Liver (tissue), 8 donors: ENCODE measurements at regions not wholly inside any gene's neighbourhood (a gene's known extent, or its start where the extent isn't known, plus 50 kb on each side); places are given as distances from the start of the nearest gene placed in this dataset.

Experiments used
- DNase-seq: peaks from one replicate; pipeline ENCODE4 v3.0.0-alpha.2; 2017; ENCODE audit warnings: low spot score
- H3K27ac ChIP-seq, 2 donors: one replicate each; pipeline ENCODE4 v1.7.0; 2013; ENCODE audit warnings: inconsistent platforms in 2 of 2, low read length in 2 of 2, control low read depth in 1 of 2, low read depth in 1 of 2, mild to moderate bottlenecking in 1 of 2
- H3K27me3 ChIP-seq, 4 donors: one replicate each; pipeline versions ENCODE4 v1.6.1 to v1.7.0; 2013; ENCODE audit warnings: low read length in 3 of 4, inconsistent platforms in 1 of 4, mild to moderate bottlenecking in 1 of 4, moderate library complexity in 1 of 4; ENCODE audit not compliant: control insufficient read depth in 4 of 4, insufficient read depth in 4 of 4
- H3K36me3 ChIP-seq, 4 donors: one replicate each; pipeline versions ENCODE4 v1.6.1 to v1.7.0; 2013; ENCODE audit warnings: low read length in 3 of 4, mild to moderate bottlenecking in 3 of 4, low read depth in 1 of 4, moderate library complexity in 1 of 4; ENCODE audit not compliant: control insufficient read depth in 4 of 4, insufficient read depth in 3 of 4
- H3K4me1 ChIP-seq, 4 donors: one replicate each; pipeline versions ENCODE4 v1.6.1 to v1.7.0; 2013; ENCODE audit warnings: low read length in 3 of 4, mild to moderate bottlenecking in 3 of 4, moderate library complexity in 1 of 4; ENCODE audit not compliant: control insufficient read depth in 4 of 4, insufficient read depth in 4 of 4
- H3K4me3 ChIP-seq, 3 donors: one replicate each; pipeline versions ENCODE4 v1.6.1 to v1.7.0; 2013; ENCODE audit warnings: low read length in 3 of 3, control low read depth in 1 of 3, low read depth in 1 of 3, mild to moderate bottlenecking in 1 of 3
- H3K9ac ChIP-seq, 2 donors: one replicate each; pipeline ENCODE4 v1.7.0; 2013; ENCODE audit warnings: low read length in 2 of 2, mild to moderate bottlenecking in 2 of 2, moderate library complexity in 2 of 2, control low read depth in 1 of 2, low read depth in 1 of 2
- H3K9me3 ChIP-seq, 4 donors: one replicate each; pipeline versions ENCODE4 v1.6.1 to v1.7.0; 2013; ENCODE audit warnings: low read length in 3 of 4; ENCODE audit not compliant: control insufficient read depth in 4 of 4
- EGR1 ChIP-seq, 2 donors: IDR thresholded peaks; 2 replicates each; pipeline ENCODE4 v1.6.1; 2016 to 2018; ENCODE audit warnings: antibody characterized with exemption in 2 of 2, low read depth in 2 of 2
- FOXA1 ChIP-seq: IDR thresholded peaks from 2 replicates; pipeline ENCODE4 v1.6.1; 2016; ENCODE audit warnings: antibody characterized with exemption
- GABPA ChIP-seq, 2 donors: IDR thresholded peaks in 1 of 2; conservative IDR thresholded peaks in 1 of 2; 2 replicates each; pipeline ENCODE4 v1.6.1; 2016; ENCODE audit warnings: antibody characterized with exemption in 2 of 2, mild to moderate bottlenecking in 1 of 2, moderate library complexity in 1 of 2
- HNF4A ChIP-seq, 2 donors: conservative IDR thresholded peaks; 2 replicates each; pipeline ENCODE4 v1.6.1; 2016; ENCODE audit warnings: antibody characterized with exemption in 2 of 2, mild to moderate bottlenecking in 2 of 2
- HNF4G ChIP-seq: IDR thresholded peaks from 2 replicates; pipeline ENCODE4 v1.6.1; 2016; ENCODE audit warnings: antibody characterized with exemption
- JUND ChIP-seq, 2 donors: IDR thresholded peaks; 2 replicates each; pipeline ENCODE4 v1.6.1; 2016; ENCODE audit warnings: antibody characterized with exemption in 2 of 2
- NR2F2 ChIP-seq: IDR thresholded peaks from 2 replicates; pipeline ENCODE4 v1.6.1; 2016; ENCODE audit warnings: antibody characterized with exemption
- RAD21 ChIP-seq, 2 donors: IDR thresholded peaks; 2 replicates each; pipeline ENCODE4 v1.6.1; 2016; ENCODE audit warnings: antibody characterized with exemption in 2 of 2, mild to moderate bottlenecking in 2 of 2
- RXRA ChIP-seq, 2 donors: IDR thresholded peaks; 2 replicates each; pipeline ENCODE4 v1.6.1; 2017 to 2018; ENCODE audit warnings: antibody characterized with exemption in 2 of 2, mild to moderate bottlenecking in 1 of 2
- SP1 ChIP-seq: IDR thresholded peaks from 2 replicates; pipeline ENCODE4 v1.6.1; 2018; ENCODE audit warnings: antibody characterized with exemption, mild to moderate bottlenecking
- YY1 ChIP-seq: IDR thresholded peaks from 2 replicates; pipeline ENCODE4 v1.6.1; 2016; ENCODE audit warnings: antibody characterized with exemption, mild to moderate bottlenecking
- WGBS: extraction: QIAGEN DNeasy Blood & Tissue Kit; methylation state at CpG from one replicate; pipeline ENCODE4 v1.1.7; 2013; 5-methylcytosine and 5-hydroxymethylcytosine counted together
- TF ChIP-seq, protein P1 (sequence below): IDR thresholded peaks from 2 replicates; pipeline ENCODE4 v1.6.1; 2016; ENCODE audit warnings: antibody characterized with exemption
- TF ChIP-seq, protein P2 (sequence below): IDR thresholded peaks from 2 replicates; pipeline ENCODE4 v1.6.1; 2016; ENCODE audit warnings: antibody characterized with exemption, mild to moderate bottlenecking
- TF ChIP-seq, protein P3 (sequence below): IDR thresholded peaks from 2 replicates; pipeline ENCODE4 v1.6.1; 2016; ENCODE audit warnings: antibody characterized with exemption
- TF ChIP-seq, protein P4 (sequence below): fragments of 150-350 bp; IDR thresholded peaks from 2 replicates; pipeline ENCODE4 v1.5.1; 2017; ENCODE audit warnings: improper control_type of control experiment, low read depth, low read length; ENCODE audit not compliant: missing input control
- TF ChIP-seq, protein P5 (sequence below): IDR thresholded peaks from 2 replicates; pipeline ENCODE4 v1.6.1; 2016; ENCODE audit warnings: antibody characterized with exemption
- donor health status: healthy.
- donor health status: healthy.
- donor health status: healthy.
- donor health status: healthy.
- donor health status: healthy.

DNA sequence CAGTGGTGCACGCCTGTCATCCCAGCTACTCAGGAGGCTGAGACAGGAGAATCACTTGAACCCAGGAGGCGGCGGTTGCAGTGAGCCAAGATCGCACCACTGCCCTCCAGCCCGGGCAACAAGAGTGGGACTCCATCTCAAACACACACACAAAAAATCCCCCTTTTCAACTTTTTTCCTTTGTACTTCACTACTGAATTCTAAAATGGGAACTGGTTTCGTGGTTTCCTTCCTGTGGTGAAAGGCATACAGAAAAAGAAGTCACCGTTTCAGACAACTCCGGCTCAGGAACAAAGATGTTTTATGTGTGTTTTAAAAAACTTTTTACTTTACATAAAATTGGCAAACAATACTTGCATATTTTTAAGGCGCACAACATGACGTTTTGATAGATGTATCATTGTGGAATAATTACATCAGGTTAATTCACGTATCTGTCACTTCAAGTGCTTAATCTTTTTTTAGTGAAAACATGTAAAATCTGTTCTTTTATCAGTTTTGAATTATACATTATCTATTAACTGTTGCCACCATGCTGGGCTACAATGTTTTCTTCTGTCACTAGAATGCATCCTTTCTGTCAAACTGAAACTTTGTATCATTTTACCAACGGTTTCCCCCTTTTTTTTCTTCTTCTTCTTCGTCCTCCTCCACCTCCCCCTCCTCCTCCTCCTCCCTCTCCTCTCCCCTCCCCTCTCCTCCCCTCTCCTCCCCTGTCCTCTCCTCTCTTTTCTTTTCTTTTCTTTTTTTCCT is 186.0 kb downstream of the CRLF2 start (continued):
- TF ChIP-seq, protein P1, sequence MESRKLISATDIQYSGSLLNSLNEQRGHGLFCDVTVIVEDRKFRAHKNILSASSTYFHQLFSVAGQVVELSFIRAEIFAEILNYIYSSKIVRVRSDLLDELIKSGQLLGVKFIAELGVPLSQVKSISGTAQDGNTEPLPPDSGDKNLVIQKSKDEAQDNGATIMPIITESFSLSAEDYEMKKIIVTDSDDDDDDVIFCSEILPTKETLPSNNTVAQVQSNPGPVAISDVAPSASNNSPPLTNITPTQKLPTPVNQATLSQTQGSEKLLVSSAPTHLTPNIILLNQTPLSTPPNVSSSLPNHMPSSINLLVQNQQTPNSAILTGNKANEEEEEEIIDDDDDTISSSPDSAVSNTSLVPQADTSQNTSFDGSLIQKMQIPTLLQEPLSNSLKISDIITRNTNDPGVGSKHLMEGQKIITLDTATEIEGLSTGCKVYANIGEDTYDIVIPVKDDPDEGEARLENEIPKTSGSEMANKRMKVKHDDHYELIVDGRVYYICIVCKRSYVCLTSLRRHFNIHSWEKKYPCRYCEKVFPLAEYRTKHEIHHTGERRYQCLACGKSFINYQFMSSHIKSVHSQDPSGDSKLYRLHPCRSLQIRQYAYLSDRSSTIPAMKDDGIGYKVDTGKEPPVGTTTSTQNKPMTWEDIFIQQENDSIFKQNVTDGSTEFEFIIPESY = no peak

DNA sequence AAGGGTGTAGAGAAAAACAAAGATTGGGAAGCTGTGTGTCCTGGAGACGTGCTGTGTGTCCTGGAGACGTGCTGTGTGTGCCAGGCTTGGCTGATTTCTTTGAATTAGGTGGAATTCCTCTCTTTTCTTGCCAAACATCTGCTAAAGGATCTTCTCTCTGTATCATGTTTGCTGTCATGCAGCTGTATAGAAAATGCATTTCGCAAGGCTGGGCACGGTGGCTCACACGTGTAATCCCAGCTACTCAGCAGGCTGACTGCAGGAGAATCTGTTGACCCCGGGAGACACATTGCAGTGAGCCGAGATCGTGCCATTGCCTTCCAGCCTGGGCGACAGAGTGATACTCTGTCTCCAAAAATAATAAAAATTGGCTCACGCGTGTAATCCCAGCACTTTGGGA is 187.0 kb downstream of the CRLF2 start:
- DNase-seq = no peak
- TF ChIP-seq, protein P1 = no peak
- TF ChIP-seq RXRA (IDR thresholded peaks at IDR 0.05) (no peak), SP1 (no peak), NR2F2 (no peak), HNF4G (no peak)
- TF ChIP-seq, protein P2, sequence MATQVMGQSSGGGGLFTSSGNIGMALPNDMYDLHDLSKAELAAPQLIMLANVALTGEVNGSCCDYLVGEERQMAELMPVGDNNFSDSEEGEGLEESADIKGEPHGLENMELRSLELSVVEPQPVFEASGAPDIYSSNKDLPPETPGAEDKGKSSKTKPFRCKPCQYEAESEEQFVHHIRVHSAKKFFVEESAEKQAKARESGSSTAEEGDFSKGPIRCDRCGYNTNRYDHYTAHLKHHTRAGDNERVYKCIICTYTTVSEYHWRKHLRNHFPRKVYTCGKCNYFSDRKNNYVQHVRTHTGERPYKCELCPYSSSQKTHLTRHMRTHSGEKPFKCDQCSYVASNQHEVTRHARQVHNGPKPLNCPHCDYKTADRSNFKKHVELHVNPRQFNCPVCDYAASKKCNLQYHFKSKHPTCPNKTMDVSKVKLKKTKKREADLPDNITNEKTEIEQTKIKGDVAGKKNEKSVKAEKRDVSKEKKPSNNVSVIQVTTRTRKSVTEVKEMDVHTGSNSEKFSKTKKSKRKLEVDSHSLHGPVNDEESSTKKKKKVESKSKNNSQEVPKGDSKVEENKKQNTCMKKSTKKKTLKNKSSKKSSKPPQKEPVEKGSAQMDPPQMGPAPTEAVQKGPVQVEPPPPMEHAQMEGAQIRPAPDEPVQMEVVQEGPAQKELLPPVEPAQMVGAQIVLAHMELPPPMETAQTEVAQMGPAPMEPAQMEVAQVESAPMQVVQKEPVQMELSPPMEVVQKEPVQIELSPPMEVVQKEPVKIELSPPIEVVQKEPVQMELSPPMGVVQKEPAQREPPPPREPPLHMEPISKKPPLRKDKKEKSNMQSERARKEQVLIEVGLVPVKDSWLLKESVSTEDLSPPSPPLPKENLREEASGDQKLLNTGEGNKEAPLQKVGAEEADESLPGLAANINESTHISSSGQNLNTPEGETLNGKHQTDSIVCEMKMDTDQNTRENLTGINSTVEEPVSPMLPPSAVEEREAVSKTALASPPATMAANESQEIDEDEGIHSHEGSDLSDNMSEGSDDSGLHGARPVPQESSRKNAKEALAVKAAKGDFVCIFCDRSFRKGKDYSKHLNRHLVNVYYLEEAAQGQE = no peak
- H3K27me3 ChIP-seq = no peaks in the 10 kb centered on the region
- no peak overlapping the region for H3K27ac ChIP-seq
- H3K9ac ChIP-seq = no peak overlapping the region
- WGBS = 77% methylated on average over 11 of the region's 11 CpGs
- no peaks in the 10 kb centered on the region for H3K4me1 ChIP-seq
- H3K36me3 ChIP-seq = no peaks in the 10 kb centered on the region
- peaks cover 2 to 13% (median 8%) of the 10 kb centered on the region in 4 donors for H3K9me3 ChIP-seq
- H3K4me3 ChIP-seq = no peak overlapping the region

DNA sequence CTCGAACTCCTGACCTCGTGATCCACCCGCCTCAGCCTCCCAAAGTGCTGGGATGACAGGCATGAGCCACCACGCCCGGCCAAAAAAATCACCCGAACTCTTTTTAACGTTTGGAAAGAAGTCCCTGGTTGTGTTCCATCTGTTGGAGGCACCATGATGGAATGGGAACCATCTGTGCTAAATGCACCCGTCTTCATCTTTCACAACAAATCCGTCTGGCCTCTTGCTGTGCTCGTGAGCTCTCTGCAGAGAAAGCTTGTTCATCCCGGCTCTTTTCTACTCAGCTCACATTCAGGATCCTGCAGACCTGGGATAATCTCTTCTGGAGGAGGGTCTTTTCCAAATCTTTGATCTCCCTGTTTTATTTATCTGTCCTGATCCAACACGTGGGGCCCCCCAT is 188.8 kb downstream of the CRLF2 start:
- 70% methylated on average over 12 of the region's 12 CpGs for WGBS
- no peaks in the 10 kb centered on the region for H3K4me1 ChIP-seq
- H3K36me3 ChIP-seq = no peaks in the 10 kb centered on the region
- no peak for DNase-seq
- H3K9ac ChIP-seq = no peak overlapping the region
- peaks cover 2 to 11% (median 8%) of the 10 kb centered on the region in 4 donors for H3K9me3 ChIP-seq
- no peak overlapping the region for H3K4me3 ChIP-seq
- no peaks in the 10 kb centered on the region for H3K27me3 ChIP-seq
- H3K27ac ChIP-seq = no peak overlapping the region
- TF ChIP-seq, protein P3, sequence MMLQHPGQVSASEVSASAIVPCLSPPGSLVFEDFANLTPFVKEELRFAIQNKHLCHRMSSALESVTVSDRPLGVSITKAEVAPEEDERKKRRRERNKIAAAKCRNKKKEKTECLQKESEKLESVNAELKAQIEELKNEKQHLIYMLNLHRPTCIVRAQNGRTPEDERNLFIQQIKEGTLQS = no peak
- TF ChIP-seq RXRA (IDR thresholded peaks at IDR 0.05) (no peak), YY1 (no peak), NR2F2 (no peak), JUND (IDR thresholded peaks at IDR 0.05) (no peak), EGR1 (IDR thresholded peaks at IDR 0.05; ENCODE audit: low read depth in 2 of 2) (no peak), HNF4A (conservative IDR thresholded peaks at IDR 0.05) (no peak), SP1 (no peak), GABPA (IDR thresholded peaks at IDR 0.05 in 1 of 2, conservative IDR thresholded peaks at IDR 0.05 in 1 of 2) (no peak), FOXA1 (no peak), RAD21 (IDR thresholded peaks at IDR 0.05) (no peak)
- TF ChIP-seq, protein P4, sequence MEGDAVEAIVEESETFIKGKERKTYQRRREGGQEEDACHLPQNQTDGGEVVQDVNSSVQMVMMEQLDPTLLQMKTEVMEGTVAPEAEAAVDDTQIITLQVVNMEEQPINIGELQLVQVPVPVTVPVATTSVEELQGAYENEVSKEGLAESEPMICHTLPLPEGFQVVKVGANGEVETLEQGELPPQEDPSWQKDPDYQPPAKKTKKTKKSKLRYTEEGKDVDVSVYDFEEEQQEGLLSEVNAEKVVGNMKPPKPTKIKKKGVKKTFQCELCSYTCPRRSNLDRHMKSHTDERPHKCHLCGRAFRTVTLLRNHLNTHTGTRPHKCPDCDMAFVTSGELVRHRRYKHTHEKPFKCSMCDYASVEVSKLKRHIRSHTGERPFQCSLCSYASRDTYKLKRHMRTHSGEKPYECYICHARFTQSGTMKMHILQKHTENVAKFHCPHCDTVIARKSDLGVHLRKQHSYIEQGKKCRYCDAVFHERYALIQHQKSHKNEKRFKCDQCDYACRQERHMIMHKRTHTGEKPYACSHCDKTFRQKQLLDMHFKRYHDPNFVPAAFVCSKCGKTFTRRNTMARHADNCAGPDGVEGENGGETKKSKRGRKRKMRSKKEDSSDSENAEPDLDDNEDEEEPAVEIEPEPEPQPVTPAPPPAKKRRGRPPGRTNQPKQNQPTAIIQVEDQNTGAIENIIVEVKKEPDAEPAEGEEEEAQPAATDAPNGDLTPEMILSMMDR = no peak
- TF ChIP-seq, protein P2 = no peak
- TF ChIP-seq, protein P5, sequence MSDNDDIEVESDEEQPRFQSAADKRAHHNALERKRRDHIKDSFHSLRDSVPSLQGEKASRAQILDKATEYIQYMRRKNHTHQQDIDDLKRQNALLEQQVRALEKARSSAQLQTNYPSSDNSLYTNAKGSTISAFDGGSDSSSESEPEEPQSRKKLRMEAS = no peak
